GM19455 (cell line): ENCODE measurements at regions not wholly inside any gene's neighbourhood (a gene's known extent, or its start where the extent isn't known, plus 50 kb on each side); places are given as distances from the start of the nearest gene placed in this dataset.
"Not testable (repeated sequence)": the region's sequence is repeated elsewhere in the genome, so short reads cannot be mapped to it uniquely, and the experiment has no call there.

Experiments
- ATAC-seq: cut with Tn5 transposase; IDR thresholded peaks from one replicate; pipeline ENCODE4 v1.9.1; 2021; ENCODE audit not compliant: unreplicated experiment

DNA sequence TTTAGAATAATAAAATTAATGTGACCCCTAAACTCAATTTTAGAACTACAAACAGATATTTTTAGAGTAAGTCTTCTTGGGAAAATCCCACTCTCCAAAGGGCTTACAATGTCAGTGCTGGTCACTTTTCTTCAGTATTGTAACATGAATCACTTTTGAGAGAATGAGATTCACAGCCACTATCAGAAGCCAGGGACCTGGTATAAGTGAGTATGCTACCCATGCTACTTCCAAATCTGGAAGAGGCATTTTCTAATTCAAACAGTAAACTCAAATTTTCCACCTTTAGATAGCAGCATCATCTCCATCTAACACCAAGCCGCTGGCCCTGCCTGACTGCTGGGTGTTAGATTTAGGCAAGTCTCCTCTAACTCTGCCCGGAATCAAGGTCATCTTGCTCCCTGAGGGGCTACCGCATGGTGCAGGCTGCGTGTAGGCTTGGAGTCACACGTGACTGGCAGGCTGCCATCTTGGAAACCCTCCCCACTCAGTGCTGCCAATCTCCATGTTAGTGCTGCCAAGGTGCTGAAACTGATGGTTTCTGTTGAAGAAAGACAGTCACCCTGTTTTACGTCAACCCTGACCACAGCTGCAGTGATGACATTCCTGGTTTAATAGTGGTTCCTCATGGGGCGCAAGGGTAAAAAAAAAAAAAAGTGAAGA, 882.9 kb upstream of the B3GALT2 start:
- no peak for ATAC-seq

DNA sequence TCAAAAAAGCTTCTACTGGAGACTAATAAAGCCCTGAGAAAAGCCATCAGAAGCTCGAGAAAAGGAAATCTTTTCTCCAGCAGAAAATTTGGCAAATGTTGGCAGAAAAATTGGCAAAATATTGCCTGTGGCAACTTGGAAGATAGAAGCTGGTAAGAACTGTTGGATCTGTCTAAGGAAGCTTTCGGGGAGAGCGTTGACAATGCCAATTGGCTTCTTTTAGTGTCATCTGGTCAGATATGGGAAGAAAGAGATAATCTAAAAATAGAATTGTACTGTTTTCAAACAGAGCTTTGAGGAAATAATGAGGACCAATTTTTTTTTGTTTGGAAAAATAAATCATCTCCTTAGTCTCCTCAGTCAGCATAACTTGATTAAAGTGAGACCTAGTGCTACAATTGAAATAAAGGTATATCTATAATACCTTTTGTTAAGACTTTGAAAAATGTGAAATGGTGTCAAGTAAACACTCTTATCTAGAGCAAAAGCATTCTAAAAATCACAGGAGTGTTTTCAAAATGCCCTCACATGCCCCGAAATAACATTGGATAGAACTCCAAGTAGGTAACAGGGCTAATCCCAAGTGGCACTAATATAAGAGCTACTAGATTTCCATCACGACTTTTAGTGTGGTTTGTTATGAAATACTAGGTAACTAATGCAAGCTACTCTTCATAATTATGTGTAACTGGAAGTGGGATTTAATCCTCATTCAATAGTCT, 882.2 kb upstream of the B3GALT2 start:
- ATAC-seq: no peak

DNA sequence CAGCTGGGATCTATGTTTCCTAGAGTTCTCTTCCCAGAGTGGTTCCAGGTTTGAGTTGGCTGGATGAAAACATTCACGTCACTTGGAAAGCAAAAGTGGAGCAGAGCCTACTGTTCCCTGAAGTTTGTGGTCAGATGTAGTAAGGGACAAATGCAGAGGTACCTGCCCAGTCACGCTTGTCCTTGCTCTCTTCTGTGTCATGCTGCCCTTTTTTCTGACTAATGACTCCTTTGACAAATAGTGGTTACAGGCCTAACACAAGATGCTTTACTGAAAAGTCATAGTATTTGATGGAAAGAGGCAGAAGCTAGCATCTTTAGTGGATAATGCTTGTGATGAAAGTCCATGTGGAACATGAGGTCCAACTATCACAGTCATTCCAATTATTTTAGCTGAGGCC, 881.4 kb upstream of the B3GALT2 start:
- no peak for ATAC-seq

DNA sequence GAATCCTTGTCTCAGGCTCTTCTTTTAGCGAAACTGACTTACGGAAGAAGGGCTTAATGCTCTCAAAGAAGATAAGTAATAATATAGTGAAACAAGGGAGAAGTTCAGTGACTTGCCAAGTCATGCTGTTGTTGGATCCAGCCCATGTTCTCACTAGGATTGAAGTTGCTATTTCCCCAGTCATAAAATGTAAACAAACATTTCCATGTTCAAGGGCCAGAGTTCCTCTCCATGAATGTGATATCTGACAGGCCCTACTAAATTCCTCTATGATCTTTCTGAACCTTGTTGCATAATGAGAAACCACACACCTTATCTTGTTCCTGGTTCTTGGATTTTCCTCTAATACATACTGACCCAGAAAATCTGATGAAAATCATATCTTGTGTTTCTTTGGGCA, 876.5 kb upstream of the B3GALT2 start:
- no peak for ATAC-seq

DNA sequence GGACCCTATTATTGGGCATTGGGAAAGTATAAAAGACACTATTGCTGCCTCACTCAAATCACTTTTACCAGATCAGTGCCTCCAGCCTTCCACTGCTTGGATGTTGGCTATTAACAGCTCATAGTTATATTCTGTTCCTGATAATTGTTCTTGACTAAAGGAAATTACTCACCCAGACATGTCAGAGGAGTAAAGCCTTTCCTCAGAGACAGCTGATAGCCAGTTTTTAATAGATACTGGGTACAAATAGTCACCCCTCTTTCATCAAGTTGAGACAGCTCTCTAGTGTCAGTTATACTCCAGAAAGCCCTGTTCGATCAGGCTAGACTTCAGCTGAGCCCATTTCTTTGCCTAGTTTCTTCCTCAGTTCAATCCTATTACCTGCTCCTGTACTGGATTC, 876.1 kb upstream of the B3GALT2 start:
- ATAC-seq: no peak

DNA sequence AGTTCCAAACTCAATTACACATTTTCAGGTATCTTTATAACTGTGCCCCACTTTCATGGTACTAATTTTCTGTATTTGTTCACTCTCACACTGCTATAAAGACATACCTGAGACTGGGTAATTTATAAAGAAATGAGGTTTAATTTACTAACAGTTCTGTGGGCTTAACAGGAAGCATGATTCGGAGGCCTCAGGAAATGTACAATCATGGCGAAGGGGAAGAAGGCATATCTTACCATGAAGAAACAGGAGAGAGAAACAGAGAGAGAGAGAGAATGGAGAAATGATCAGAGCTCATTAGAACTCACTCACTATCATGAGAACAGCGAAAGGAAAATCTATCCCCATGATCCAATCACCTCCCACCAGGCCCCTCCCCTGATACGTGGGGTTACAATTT, 874.1 kb upstream of the B3GALT2 start:
- ATAC-seq: no peak

DNA sequence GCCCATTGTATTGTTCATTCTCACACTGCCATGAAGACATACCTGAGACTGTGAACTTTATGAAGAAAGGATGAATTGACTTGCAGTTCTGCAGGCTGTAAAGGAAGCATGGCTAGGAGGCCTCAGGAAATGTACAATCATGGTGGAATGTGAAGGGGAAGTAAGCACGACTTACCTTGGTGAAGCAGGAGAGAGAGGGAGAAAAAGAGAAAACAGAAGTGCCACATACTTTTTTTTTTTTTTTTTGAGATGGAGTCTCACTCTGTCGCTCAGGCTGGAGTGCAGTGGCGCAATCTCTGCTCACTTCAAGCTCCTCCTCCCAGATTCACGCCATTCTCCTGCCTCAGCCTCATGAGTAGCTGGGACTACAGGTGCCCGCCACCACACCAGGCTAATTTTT, 871.9 kb upstream of the B3GALT2 start:
- not testable (repeated sequence) for ATAC-seq

DNA sequence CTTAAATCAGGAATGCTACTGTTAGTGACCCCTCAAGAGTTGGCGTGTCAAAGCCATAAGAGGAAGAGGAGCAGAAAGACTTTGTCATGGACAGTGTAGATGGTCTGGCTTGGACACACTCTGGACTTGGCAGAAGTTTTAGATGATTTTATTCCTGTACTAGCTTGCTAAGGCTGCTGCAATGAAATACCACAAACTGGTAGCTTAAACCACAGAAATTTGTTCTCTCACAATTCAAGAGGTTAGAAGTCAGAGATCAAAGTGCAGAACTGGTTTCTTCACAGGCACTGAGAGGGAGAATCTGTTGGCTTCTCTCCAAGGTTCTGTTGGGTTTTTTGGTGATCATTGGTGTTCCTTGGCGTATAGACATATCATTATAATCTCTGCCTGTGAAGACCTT, 869.8 kb upstream of the B3GALT2 start:
- no peak for ATAC-seq

DNA sequence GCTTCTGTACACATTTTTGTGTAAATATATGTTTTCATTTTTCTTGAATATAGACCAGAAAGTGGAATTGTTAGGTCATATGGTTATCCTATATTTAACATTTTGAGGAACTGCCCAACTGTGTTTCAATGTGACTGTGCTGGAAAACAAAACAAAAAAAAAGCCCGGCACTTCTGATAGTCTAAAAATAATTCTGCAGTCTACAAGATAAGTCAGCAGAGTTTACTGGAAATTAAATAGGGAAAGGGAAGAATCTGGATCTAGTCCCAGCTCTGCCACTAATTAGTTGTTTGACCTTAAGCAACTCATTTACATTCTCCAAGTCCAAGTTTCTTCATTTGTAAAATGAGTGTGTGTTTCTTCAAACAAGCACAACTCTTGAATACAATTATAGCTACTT, 869.1 kb upstream of the B3GALT2 start:
- no peak for ATAC-seq

DNA sequence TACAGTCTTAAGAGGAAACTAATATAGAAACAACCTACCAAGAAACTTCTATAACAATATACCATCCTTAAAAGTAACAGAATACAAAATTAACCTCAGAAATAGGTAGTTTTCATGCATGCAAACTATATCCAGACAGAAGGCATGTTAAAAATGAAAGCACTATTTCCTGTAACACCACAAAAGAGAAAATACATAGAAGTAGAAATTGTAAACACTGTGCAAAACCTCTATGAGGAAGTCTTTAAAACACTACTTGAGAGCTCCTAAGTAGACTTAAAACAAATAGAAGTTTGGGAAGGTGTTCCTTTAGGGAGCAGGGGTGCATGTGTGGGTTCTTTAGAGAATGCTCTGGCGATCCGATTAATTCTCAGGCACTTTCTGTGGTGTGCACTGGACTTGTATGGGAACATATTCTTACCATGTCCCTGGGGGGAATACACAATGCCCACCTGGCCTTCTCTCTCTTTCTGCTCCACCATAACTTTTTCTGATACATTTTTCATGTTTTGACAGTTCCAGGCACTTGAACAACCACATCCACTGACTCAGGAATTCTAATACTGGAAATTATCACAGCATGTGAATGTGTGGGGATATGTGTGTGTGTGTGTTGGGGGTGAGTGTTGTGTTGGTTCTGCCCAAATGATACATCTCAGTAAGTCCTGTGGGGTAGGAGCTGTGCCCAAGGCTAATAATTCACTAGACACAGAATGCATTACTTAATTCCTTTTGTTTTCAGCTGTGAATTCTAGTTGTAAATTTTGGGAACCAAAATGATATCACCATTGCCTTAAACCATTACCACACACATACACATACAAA, 866.3 kb upstream of the B3GALT2 start:
- ATAC-seq: peak; percentile 76

DNA sequence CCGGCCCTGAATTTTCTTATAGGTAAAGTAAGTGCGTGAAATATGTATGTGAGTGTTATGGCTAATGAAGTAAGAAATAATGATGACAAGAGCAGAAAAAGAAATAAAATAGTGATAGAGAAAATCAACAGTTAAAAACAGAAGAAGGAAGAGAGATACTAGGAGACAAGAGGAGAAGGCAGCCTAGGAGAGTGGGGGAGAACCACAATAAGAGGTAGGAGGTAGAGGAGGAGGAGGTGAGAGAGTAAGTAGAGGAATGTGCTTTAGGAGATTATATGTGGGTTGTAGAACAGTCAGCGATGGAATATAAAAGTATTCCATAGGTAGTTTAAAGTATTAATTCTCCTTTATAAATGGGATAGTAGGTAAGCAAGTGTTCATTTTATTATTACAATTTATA, 861.5 kb upstream of the B3GALT2 start:
- ATAC-seq: no peak

DNA sequence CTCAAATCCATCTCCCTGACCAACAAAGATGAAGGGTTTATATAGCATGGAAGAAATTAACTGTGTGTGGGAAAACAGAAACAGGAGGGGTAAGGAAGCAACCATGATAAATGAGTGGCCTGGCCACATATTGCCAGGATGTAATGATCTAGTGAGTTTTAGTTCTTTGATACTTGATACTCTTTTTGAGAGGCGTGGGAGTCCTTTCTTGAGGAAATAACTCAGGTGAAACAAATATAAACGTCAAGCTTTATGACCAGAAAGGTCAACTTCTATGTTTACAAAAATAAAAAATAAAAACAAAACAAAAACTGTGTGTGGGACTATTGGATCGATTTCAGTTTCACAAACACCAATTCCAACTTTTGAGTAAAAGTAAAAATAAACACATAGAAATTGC, 860.8 kb upstream of the B3GALT2 start:
- ATAC-seq: no peak

DNA sequence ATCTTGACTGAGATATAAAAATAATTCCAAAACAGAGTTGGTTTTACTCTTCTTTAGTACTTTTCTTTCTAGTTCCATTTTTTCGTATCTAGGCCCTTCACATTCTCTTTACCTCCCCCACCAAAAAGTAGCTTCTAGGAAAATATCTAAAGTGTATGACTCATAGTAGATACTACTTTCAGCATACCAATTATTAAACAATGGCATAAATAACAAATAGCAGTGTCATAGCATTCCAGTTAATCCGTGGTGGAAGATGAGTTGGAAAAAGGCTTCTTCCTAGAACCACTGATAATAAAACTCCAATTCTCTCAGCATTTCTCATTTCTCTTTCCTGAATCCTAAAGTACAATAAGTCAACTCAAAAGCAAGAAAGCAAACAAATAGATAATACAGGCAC, 859.0 kb upstream of the B3GALT2 start:
- ATAC-seq: no peak

DNA sequence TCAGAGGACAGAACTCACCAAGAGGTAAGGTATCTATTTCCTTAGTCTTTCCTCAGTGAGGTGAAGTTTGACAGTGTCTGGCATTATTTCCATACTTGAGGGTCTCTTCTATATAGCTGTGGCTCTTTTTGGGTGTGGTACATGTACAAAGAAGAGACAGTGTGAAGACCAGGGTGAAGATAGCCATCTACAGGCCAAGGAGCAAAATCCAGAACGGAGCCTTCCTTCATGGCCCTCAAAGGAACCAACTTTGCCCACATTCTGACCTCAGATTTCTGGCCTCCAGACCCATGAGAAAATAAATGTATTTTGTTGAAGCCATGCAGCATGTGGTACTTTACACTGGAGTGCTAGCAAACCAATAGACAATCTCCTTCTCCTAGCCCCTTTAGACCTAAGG, 858.5 kb upstream of the B3GALT2 start:
- no peak for ATAC-seq

DNA sequence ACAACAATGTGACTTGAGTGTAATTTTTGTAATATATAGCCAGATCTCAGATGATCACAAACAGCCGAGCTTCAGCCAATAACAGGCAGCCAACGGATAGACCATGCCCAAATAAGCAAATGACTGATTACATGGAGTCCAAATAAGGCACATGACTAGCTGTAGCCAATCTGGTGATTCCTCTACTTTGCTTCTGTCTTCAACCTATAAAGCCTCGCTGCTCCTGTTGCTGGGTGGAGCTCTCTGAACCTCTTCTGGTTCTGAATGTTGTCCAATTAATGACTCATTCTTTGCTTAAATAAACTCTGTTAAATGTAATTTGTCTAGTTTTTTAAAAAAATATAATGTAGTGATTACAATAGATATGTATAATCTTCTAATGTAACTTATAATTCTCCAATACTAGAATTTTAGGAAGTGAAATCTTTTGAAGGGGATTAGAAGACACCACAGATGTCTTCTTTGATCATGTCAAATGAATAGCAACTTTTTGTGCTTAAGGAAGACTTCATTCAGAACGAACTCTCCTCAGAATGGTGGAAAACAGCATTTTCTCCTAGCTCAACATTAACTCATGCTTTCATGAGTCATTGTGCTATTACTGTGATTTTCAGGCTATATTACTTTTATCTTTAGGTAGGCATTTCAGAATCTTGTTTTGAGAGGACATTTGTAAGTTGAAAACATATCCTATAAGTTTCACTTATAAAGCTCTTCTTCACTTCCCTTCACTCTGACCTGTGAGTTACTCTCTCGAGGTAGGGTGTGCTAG, 857.8 kb upstream of the B3GALT2 start:
- ATAC-seq: no peak

DNA sequence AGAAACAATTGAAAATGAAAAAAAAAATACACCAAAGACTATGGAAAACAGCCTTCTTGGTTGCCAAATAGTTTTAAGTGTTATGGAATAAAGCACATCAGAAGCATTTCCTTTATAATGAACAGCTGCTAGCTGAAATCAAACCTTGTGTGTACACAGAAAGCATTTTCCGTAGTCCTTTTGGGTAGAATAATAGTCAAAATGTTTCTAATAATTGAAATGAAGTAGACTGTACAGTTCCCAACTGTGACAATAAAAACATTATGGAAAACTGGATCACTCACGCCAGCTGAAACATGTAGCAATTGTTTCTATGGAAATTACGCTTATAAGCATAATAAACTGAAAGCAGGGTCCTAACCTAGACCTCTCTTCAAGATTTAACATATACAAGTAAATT, 856.3 kb upstream of the B3GALT2 start:
- ATAC-seq: no peak

DNA sequence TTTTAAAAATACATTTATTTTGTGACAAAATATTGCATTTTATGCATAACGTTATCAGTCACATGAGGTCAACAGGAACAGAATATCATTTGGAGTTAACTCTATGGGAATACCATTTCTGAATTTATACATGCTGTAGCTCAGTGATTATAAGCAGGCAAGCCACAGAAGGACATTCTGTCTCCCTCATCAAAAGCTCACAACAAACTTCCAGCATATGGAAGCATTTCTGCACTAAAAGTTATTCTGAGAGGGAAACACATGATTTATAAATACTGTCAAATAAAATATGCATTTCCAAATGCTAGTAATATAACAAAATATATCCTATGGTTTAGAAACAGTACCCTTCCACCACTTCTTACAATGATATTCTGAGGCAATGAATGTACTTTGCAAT, 854.1 kb upstream of the B3GALT2 start:
- ATAC-seq: no peak

DNA sequence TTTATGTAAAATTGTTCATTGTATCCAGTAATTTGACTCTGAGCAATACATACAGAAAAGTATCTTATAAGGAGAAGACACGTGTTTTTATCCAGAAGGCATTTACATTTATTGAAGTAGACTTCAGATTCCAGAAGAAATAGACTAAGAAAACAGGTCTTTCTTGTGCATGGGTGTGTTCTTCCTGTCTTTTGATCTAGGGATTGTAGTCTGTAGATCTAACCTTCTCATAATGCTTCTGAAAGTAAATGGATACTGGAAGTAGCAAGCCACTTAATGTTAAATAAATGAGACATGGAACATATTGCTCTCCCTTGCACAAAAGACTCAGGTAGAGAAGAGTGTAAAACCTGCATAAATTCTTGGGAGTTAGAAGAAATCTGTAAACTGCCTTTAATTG, 853.2 kb upstream of the B3GALT2 start:
- no peak for ATAC-seq

DNA sequence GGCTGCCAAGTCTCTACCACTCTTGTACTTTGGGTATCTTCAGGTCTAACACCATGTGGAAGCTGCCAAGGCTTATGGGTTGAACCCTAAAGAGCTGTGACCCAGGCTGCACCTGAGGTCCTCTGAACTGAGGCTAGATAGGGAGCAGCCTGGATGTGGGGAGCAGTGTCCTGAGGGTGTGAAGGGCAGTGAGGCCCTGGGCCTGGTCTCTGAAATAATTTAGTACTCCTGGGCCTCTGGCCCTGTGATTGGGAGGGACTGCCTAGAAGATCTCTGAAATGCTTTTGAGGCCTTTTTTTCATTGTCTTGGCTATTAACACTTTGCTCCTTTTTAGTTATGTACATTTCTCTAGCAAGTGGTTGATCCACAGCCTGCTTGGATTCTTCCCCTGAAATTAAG, 847.2 kb upstream of the B3GALT2 start:
- no peak for ATAC-seq

DNA sequence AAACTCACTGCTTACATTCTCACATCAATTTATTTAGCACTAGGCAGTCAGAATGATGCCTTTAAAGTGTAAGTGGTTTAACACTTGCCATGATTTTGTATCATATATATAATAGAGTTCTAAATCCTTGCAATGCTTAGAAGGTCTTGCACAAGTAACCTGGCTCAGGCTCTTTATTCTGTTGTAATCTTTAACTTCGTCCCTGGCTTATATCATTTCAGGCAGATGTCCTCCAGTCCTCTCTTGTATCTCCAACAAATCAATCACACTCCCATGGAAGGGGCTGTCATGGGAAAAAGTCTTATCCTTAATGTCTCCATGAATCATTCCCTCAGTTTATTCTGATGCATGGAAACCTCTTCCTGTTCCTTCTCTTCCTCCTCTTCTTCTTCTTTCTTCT, 841.6 kb upstream of the B3GALT2 start:
- no peak for ATAC-seq

DNA sequence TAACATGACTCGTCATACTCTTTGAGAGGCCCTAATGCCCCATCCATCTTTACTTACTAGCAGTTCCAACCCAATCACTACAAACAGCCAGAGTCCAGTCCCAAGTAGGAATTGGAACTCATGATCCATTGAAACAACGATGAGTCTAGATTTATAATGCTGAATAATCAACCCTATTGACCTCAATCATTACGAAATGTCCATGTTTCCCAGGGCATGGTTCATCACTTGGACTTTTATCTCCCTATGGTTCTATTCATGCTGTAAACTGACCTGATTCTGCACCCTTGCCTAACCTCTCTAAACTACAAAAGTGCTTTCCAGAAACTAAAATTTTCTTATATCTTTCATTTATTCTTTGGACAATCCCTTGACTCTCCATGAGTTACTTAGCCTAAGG, 840.0 kb upstream of the B3GALT2 start:
- ATAC-seq: no peak
